ENCODE measurements at regions not wholly inside any gene's neighbourhood (a gene's known extent, or its start where the extent isn't known, plus 50 kb on each side); places are given as distances from the start of the nearest gene placed in this dataset.

- TF ChIP-seq HDAC6 (IDR thresholded peaks at IDR 0.05; ENCODE audit: low read depth, low read length) = no peak
- TF ChIP-seq SIRT6 (IDR thresholded peaks at IDR 0.05; ENCODE audit: low read length) = no peak
- TF ChIP-seq ATF2 (IDR thresholded peaks at IDR 0.05; ENCODE audit: low read length) = no peak
Observed at GRCh38 chr4:148790691-148791090, 348.5 kb upstream of the NR3C2 start (continued).

Data from H1 (cell line).